ENCODE measurements at regions not wholly inside any gene's neighbourhood (a gene's known extent, or its start where the extent isn't known, plus 50 kb on each side); places are given as distances from the start of the nearest gene placed in this dataset.

DNA sequence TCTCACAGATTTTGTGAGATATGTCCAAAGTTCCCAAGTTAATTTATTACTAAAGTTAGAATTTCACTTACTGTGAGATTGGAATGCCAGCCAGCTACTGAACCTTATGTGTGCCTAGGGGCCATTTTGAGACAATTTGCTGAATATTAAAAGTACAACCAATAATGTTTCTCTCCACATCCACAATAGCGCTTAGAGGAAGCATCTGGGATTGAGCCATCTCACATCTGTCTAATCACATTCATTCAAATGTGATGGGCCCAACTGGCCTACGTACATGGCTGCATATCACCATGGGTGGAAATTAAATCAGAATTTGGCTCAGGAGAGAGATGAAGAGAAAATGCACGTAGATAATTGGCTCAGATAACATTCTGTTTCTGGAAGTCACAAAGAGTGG is 1294.0 kb downstream of the AACS start:
- no peak overlapping the region for H3K4me3 ChIP-seq
- H3K27ac ChIP-seq = no peak overlapping the region
- TF ChIP-seq, protein P1, sequence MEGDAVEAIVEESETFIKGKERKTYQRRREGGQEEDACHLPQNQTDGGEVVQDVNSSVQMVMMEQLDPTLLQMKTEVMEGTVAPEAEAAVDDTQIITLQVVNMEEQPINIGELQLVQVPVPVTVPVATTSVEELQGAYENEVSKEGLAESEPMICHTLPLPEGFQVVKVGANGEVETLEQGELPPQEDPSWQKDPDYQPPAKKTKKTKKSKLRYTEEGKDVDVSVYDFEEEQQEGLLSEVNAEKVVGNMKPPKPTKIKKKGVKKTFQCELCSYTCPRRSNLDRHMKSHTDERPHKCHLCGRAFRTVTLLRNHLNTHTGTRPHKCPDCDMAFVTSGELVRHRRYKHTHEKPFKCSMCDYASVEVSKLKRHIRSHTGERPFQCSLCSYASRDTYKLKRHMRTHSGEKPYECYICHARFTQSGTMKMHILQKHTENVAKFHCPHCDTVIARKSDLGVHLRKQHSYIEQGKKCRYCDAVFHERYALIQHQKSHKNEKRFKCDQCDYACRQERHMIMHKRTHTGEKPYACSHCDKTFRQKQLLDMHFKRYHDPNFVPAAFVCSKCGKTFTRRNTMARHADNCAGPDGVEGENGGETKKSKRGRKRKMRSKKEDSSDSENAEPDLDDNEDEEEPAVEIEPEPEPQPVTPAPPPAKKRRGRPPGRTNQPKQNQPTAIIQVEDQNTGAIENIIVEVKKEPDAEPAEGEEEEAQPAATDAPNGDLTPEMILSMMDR (IDR thresholded peaks at IDR 0.05; ENCODE audit: low read depth, low read length) = no peak
- H3K27me3 ChIP-seq = no peaks in the 10 kb centered on the region
- H3K36me3 ChIP-seq = no peaks in the 10 kb centered on the region
- no peaks in the 10 kb centered on the region for H3K4me1 ChIP-seq (ENCODE audit: low read depth)
- no peaks in the 10 kb centered on the region for H3K9me3 ChIP-seq (ENCODE audit: low read depth)
- no peak for DNase-seq (ENCODE audit: low read depth in 1 of 2, low spot score in 1 of 2)

DNA sequence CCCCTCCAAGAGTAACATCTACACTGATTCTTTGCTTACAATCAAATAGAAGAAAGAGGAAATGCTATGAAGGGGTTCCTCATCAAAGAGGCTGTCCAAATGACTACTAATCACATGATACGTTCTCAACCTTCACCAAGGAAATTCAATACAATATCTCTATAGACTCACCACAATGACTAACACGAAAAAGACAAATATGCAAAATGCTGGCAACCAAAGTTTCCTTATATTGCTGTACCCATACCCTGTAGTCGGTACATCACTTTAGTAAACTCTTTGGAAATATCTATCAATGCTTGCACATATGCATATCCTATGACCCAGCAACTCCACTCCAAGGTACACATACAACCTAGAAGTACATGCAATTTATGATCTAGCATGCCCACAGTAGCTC is 1296.6 kb downstream of the AACS start:
- Histone ChIP-seq H3K4me3 (no peak overlapping the region), H3K36me3 (no peaks in the 10 kb centered on the region), H3K27ac (no peak overlapping the region), H3K27me3 (no peaks in the 10 kb centered on the region), H3K9me3 (ENCODE audit: low read depth) (no peaks in the 10 kb centered on the region), H3K4me1 (ENCODE audit: low read depth) (no peaks in the 10 kb centered on the region)
- TF ChIP-seq, protein P1 (IDR thresholded peaks at IDR 0.05; ENCODE audit: low read depth, low read length) = no peak
- DNase-seq (ENCODE audit: low read depth in 1 of 2, low spot score in 1 of 2) = no peak

DNA sequence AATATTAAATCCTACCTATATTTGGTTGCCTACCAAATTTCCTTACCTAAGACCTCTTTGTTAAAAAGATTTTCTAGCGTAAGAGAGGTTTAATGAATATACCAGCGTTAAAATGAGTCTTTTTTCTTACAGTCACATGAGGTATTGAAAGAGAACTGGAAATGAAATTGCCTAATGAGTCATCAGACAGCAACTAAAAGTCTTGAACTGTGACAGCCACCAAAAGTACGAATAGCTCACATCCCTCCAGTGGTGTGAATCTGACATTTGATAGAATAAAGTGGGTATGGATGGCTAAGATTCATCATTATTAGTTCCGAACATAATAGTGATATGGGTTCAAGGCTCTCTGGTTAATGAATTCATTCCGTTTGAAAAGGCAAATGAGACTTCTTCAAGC is 1297.3 kb downstream of the AACS start:
- no peak for DNase-seq (ENCODE audit: low read depth in 1 of 2, low spot score in 1 of 2)
- Histone ChIP-seq H3K9me3 (ENCODE audit: low read depth) (no peaks in the 10 kb centered on the region), H3K4me1 (ENCODE audit: low read depth) (no peaks in the 10 kb centered on the region), H3K36me3 (no peaks in the 10 kb centered on the region), H3K4me3 (no peak overlapping the region), H3K27me3 (no peaks in the 10 kb centered on the region), H3K27ac (no peak overlapping the region)
- TF ChIP-seq, protein P1 (IDR thresholded peaks at IDR 0.05; ENCODE audit: low read depth, low read length) = no peak

DNA sequence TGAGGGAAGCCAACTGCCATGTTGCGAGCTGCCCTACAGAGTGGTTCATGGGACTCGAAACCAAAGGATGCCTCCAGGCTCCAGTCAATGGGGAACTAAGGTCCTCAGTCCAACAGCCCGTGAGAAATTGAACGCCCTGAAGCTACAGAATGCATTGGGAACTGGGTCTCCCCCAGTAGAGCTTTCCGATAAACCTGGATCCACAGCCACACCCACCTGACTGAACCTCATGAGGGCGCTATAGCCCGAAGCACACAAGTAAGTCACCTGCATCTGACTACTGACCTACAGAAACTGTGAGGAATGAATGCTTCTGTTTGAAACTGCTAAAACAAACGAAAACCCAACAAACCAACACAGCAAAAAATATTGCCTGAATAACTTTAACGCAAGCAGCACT is 1297.7 kb downstream of the AACS start:
- TF ChIP-seq, protein P1 (IDR thresholded peaks at IDR 0.05; ENCODE audit: low read depth, low read length) = no peak
- Histone ChIP-seq H3K4me1 (ENCODE audit: low read depth) (no peaks in the 10 kb centered on the region), H3K27me3 (no peaks in the 10 kb centered on the region), H3K27ac (no peak overlapping the region), H3K36me3 (no peaks in the 10 kb centered on the region), H3K9me3 (ENCODE audit: low read depth) (no peaks in the 10 kb centered on the region), H3K4me3 (no peak overlapping the region)
- DNase-seq (ENCODE audit: low read depth in 1 of 2, low spot score in 1 of 2) = no peak

DNA sequence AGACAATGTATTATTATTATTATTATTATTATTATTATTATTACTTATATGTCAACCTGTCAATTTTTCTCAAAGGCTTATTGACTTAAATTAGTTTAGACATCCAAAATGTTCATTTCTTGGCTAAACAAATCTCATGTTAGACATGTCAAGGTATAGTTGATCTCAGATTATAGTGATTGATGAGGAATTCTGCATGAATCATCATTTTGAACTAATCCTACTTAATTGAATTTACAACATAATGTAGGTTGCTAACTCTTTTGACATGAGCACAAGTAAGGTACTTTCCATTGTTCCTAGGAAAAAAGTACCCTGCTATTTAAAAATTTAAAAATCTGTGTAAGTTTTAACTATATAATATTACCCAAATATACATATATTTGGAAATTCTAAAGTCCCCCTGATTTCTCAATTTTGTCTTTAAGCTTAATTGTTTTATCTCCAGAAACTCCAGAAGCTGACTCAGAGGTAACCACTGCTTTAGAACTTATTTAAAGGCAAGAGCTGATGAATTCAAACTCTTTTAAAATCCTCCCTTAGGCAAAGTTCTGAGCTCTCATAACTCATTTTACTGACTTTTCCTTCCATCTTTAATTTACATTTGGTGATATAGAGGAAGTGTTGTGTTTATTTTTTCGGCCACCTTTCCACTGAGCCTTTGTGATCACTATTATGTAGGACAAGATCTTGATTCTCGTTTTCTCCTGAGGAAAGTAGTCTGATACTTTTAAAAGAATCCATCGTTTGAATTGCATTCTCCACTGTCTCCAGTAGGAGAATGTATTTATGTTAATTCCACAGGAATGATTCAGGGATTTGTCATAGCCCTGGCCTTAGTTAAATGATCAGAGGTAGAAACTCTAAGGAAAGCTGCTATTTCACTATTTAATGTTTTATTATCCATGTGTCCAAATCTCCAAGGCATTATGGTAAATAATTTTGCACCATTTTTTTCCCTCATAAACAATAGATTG is 1304.5 kb downstream of the AACS start:
- Histone ChIP-seq H3K27me3 (no peaks in the 10 kb centered on the region), H3K27ac (no peak overlapping the region)
- TF ChIP-seq, protein P1 (IDR thresholded peaks at IDR 0.05; ENCODE audit: low read depth, low read length) = peak; percentile 23

More for the DNA sequence above, 1304.5 kb downstream of the AACS start:
- no peaks in the 10 kb centered on the region for H3K36me3 ChIP-seq
- H3K4me1 ChIP-seq (ENCODE audit: low read depth) = no peaks in the 10 kb centered on the region
- H3K9me3 ChIP-seq (ENCODE audit: low read depth) = no peaks in the 10 kb centered on the region
- DNase-seq (ENCODE audit: low read depth in 1 of 2, low spot score in 1 of 2) = peak in 1 of 2 donors; percentile 45
- H3K4me3 ChIP-seq = no peak overlapping the region
